ENCODE measurements at regions not wholly inside any gene's neighbourhood (a gene's known extent, or its start where the extent isn't known, plus 50 kb on each side); places are given as distances from the start of the nearest gene placed in this dataset.
A peak's percentile ranks its signal among the peaks of the same experiment; 100 is the strongest.
"Not testable (repeated sequence)": the region's sequence is repeated elsewhere in the genome, so short reads cannot be mapped to it uniquely, and the experiment has no call there.

DNA sequence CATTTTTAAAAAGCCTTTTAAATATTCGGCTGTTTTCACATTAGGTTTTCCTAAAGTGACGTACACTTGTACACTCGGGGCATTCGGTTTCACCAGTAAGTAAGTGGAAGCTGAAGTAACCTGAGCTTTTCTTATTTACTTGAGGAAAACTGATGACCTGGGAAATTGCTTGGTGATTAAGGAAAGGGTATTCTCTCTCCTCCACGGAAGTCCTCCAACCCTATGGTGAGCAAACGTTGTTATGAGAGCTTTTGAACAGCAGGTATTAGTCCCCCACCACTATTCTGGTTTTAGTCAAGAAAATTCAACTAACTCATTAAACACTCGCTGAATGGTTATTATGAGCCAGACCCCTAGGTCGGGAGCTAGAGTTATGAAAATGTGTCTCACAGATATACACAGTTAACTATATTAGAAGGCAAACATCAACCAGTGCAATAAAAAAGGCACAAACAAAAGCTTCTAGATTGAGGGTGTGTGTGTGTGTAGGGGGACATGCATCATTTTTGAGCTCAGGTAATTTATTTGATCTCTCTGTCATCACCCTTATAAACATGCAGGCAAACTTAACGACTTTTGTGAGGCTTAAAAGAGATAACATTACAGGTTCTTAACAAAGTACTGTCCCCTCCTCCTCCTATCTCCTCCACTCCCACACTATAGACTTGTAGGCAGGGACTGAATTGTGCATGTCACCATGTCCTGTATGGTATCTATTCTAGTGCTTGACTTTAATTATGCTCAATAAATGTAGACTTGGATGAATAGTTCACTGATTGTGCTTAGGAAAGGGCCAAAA lies 143.3 kb upstream of the MB21D2 start (continued):
- TF ChIP-seq PRDM4 (tag by site-specific recombination; IDR thresholded peaks at IDR 0.05), result no peak

- Histone ChIP-seq H3K4me1 (ENCODE audit: control insufficient read depth, insufficient read depth, low read length) (no peaks in the 10 kb centered on the region), H3K9me3 (ENCODE audit: control insufficient read depth, insufficient read depth, low read depth, low read length) (no peaks in the 10 kb centered on the region), H3K36me3 (ENCODE audit: control insufficient read depth in 2 of 2, insufficient read depth in 1 of 2, low read length in 2 of 2) (no peaks in the 10 kb centered on the region), H3K27ac (ENCODE audit: extremely low read depth, low read depth, low read length) (no peak overlapping the region), H3K4me3 (ENCODE audit: low read depth, low read length) (no peak overlapping the region)
- ChIA-PET CTCF (no interaction called here), POLR2A (no interaction called here)
- TF ChIP-seq ZFHX2 (tag by site-specific recombination; conservative IDR thresholded peaks at IDR 0.05), result no peak
- peak; percentile 94 for TF ChIP-seq ZNF510 (tag by site-specific recombination; IDR thresholded peaks at IDR 0.05; ENCODE audit: insufficient replicate concordance)
Measured at GRCh38 chr3:193068365-193068764, 150.7 kb upstream of the MB21D2 start.

DNA sequence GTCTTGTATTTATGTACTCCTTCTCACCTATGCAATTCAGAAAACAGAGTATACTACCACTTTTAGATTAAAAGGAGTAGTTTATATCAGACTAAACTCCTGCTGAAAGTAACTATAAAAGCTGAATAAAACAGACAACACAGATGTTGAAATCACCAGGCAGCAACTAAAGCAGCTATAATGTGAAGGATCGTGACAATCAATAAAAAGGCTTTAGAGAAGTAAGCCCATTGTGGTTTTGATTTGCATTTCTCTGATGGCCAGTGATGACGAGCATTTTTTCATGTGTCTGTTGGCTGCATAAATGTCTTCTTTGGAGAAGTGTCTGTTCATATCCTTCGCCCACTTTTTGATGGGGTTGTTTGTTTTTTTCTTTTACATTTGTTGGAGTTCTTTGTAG lies 152.1 kb upstream of the MB21D2 start:
- H3K4me3 ChIP-seq (ENCODE audit: low read depth, low read length); POLR2A ChIA-PET; CTCF ChIA-PET; H3K9me3 ChIP-seq (ENCODE audit: control insufficient read depth, insufficient read depth, low read depth, low read length); H3K4me1 ChIP-seq (ENCODE audit: control insufficient read depth, insufficient read depth, low read length); H3K27ac ChIP-seq (ENCODE audit: extremely low read depth, low read depth, low read length); H3K36me3 ChIP-seq (ENCODE audit: control insufficient read depth in 2 of 2, insufficient read depth in 1 of 2, low read length in 2 of 2): not testable (repeated sequence)

GRCh38 chr3:193078996-193079753 lies 161.5 kb upstream of the MB21D2 start:
- Histone ChIP-seq H3K4me1 (ENCODE audit: control insufficient read depth, insufficient read depth, low read length) (no peaks in the 10 kb centered on the region), H3K9me3 (ENCODE audit: control insufficient read depth, insufficient read depth, low read depth, low read length) (no peaks in the 10 kb centered on the region), H3K4me3 (ENCODE audit: low read depth, low read length) (no peak overlapping the region), H3K36me3 (ENCODE audit: control insufficient read depth in 2 of 2, insufficient read depth in 1 of 2, low read length in 2 of 2) (no peaks in the 10 kb centered on the region), H3K27ac (ENCODE audit: extremely low read depth, low read depth, low read length) (no peak overlapping the region)
- TF ChIP-seq ZSCAN23 (tag by site-specific recombination; IDR thresholded peaks at IDR 0.05) (no peak), ZNF16 (tag by site-specific recombination; IDR thresholded peaks at IDR 0.05; ENCODE audit: low read depth) (no peak), ZNF660 (tag by site-specific recombination; IDR thresholded peaks at IDR 0.05) (no peak), ZNF140 (tag by site-specific recombination; IDR thresholded peaks at IDR 0.05) (no peak), ZNF530 (tag by site-specific recombination; IDR thresholded peaks at IDR 0.05; ENCODE audit: low read depth) (no peak)
- CTCF ChIA-PET, result interaction anchor here (0.5 to 1.9 kb wide), 2 partner anchors 22 to 38 kb away, joined by 3 to 4 read pairs; no protein-coding TSS in a partner anchor
- POLR2A ChIA-PET, result no interaction called here

- Histone ChIP-seq H3K4me1 (ENCODE audit: control insufficient read depth, insufficient read depth, low read length) (no peaks in the 10 kb centered on the region), H3K36me3 (ENCODE audit: control insufficient read depth in 2 of 2, insufficient read depth in 1 of 2, low read length in 2 of 2) (no peaks in the 10 kb centered on the region), H3K27ac (ENCODE audit: extremely low read depth, low read depth, low read length) (no peak overlapping the region), H3K4me3 (ENCODE audit: low read depth, low read length) (no peak overlapping the region), H3K9me3 (ENCODE audit: control insufficient read depth, insufficient read depth, low read depth, low read length) (no peaks in the 10 kb centered on the region)
- ChIA-PET POLR2A (no interaction called here), CTCF (no interaction called here)
- TF ChIP-seq ZNF544 (tag by site-specific recombination; IDR thresholded peaks at IDR 0.05), result no peak
- TF ChIP-seq HOXA7 (CRISPR knock-in tag; IDR thresholded peaks at IDR 0.05; ENCODE audit: borderline replicate concordance), result no peak
- TF ChIP-seq MYNN (tag by site-specific recombination; IDR thresholded peaks at IDR 0.05; ENCODE audit: borderline replicate concordance), result no peak
- TF ChIP-seq ZNF112 (tag by site-specific recombination; IDR thresholded peaks at IDR 0.05), result no peak
- no peak for TF ChIP-seq ZSCAN16 (tag by site-specific recombination; IDR thresholded peaks at IDR 0.05)
- TF ChIP-seq, protein P1, sequence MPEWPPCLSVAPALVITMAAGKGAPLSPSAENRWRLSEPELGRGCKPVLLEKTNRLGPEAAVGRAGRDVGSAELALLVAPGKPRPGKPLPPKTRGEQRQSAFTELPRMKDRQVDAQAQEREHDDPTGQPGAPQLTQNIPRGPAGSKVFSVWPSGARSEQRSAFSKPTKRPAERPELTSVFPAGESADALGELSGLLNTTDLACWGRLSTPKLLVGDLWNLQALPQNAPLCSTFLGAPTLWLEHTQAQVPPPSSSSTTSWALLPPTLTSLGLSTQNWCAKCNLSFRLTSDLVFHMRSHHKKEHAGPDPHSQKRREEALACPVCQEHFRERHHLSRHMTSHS (tag by site-specific recombination; IDR thresholded peaks at IDR 0.05), result no peak
- TF ChIP-seq ZBTB26 (tag by site-specific recombination; optimal IDR thresholded peaks at IDR 0.05), result no peak
- TF ChIP-seq ZNF677 (tag by site-specific recombination; IDR thresholded peaks at IDR 0.05), result no peak
- TF ChIP-seq ZNF610 (tag by site-specific recombination; IDR thresholded peaks at IDR 0.05; ENCODE audit: borderline replicate concordance), result no peak
- TF ChIP-seq, protein P2, sequence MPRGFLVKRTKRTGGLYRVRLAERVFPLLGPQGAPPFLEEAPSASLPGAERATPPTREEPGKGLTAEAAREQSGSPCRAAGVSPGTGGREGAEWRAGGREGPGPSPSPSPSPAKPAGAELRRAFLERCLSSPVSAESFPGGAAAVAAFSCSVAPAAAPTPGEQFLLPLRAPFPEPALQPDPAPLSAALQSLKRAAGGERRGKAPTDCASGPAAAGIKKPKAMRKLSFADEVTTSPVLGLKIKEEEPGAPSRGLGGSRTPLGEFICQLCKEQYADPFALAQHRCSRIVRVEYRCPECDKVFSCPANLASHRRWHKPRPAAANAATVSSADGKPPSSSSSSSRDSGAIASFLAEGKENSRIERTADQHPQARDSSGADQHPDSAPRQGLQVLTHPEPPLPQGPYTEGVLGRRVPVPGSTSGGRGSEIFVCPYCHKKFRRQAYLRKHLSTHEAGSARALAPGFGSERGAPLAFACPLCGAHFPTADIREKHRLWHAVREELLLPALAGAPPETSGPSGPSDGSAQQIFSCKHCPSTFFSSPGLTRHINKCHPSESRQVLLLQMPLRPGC (tag by site-specific recombination; IDR thresholded peaks at IDR 0.05), result no peak
Measured at GRCh38 chr3:193080821-193081365, 160.1 kb upstream of the PLAAT1 start.
